ENCODE measurements at regions not wholly inside any gene's neighbourhood (a gene's known extent, or its start where the extent isn't known, plus 50 kb on each side); places are given as distances from the start of the nearest gene placed in this dataset.
A peak's percentile ranks its signal among the peaks of the same experiment; 100 is the strongest.
"Not testable (repeated sequence)": the region's sequence is repeated elsewhere in the genome, so short reads cannot be mapped to it uniquely, and the experiment has no call there.

- intact Hi-C loops (cut with DNase I), result no loop called here
- no peak for DNase-seq
- no peak for TF ChIP-seq CTCF (IDR thresholded peaks at IDR 0.05)
- H3K4me3 ChIP-seq, result no peak overlapping the region
- no peaks in the 10 kb centered on the region for H3K4me1 ChIP-seq
- no peak overlapping the region for H3K27ac ChIP-seq
- no peak overlapping the region for H3K9ac ChIP-seq (ENCODE audit: low read depth in 2 of 2, low read length in 2 of 2)
- H3K27me3 ChIP-seq, result no peaks in the 10 kb centered on the region
- H3K36me3 ChIP-seq, result no peaks in the 10 kb centered on the region
- no peaks in the 10 kb centered on the region for H3K9me3 ChIP-seq
These were observed 443.9 kb upstream of the MYT1L start for GRCh38 chr2:2775018-2775417.

- Histone ChIP-seq H3K9ac (ENCODE audit: low read depth in 2 of 2, low read length in 2 of 2) (no peak overlapping the region), H3K36me3 (no peaks in the 10 kb centered on the region), H3K4me3 (no peak overlapping the region), H3K27ac (no peak overlapping the region), H3K4me1 (no peaks in the 10 kb centered on the region), H3K27me3 (no peaks in the 10 kb centered on the region), H3K9me3 (no peaks in the 10 kb centered on the region)
- TF ChIP-seq CTCF (IDR thresholded peaks at IDR 0.05), result no peak
- no peak for DNase-seq
- intact Hi-C loops (cut with DNase I), result no loop called here
These were observed 442.6 kb upstream of the MYT1L start for GRCh38 chr2:2773692-2774091.

- DNase-seq; H3K9ac ChIP-seq (ENCODE audit: low read depth in 2 of 2, low read length in 2 of 2); H3K4me3 ChIP-seq; H3K27ac ChIP-seq; intact Hi-C loops (cut with DNase I); H3K4me1 ChIP-seq; H3K9me3 ChIP-seq; H3K27me3 ChIP-seq; H3K36me3 ChIP-seq: not testable (repeated sequence)
These were observed 442.0 kb upstream of the MYT1L start for GRCh38 chr2:2773080-2773479.

- intact Hi-C loops (cut with DNase I), result no loop called here
- Histone ChIP-seq H3K36me3 (no peaks in the 10 kb centered on the region), H3K27me3 (no peaks in the 10 kb centered on the region), H3K27ac (no peak overlapping the region), H3K9ac (ENCODE audit: low read depth in 2 of 2, low read length in 2 of 2) (no peak overlapping the region), H3K4me3 (no peak overlapping the region), H3K4me1 (no peaks in the 10 kb centered on the region), H3K9me3 (no peaks in the 10 kb centered on the region)
- DNase-seq, result no peak
- TF ChIP-seq CTCF (IDR thresholded peaks at IDR 0.05), result no peak
These were observed 440.8 kb upstream of the MYT1L start for GRCh38 chr2:2771721-2772411.

GRCh38 chr2:2769481-2770431, 438.7 kb upstream of the MYT1L start:
- DNase-seq, result peak; percentile 28
- TF ChIP-seq CTCF (IDR thresholded peaks at IDR 0.05), result no peak
- intact Hi-C loops (cut with DNase I), result no loop called here
- H3K9me3 ChIP-seq, result no peaks in the 10 kb centered on the region
- H3K4me1 ChIP-seq, result no peaks in the 10 kb centered on the region
- no peak overlapping the region for H3K4me3 ChIP-seq
- peak overlapping the region in 1 of 2 donors; percentile 24 for H3K9ac ChIP-seq (ENCODE audit: low read depth in 2 of 2, low read length in 2 of 2)
- H3K36me3 ChIP-seq, result no peaks in the 10 kb centered on the region
- H3K27ac ChIP-seq, result no peak overlapping the region
- H3K27me3 ChIP-seq, result no peaks in the 10 kb centered on the region

- Histone ChIP-seq H3K4me1 (no peaks in the 10 kb centered on the region), H3K9ac (ENCODE audit: low read depth in 2 of 2, low read length in 2 of 2) (no peak overlapping the region), H3K27ac (no peak overlapping the region), H3K4me3 (no peak overlapping the region), H3K27me3 (no peaks in the 10 kb centered on the region), H3K9me3 (no peaks in the 10 kb centered on the region), H3K36me3 (no peaks in the 10 kb centered on the region)
- TF ChIP-seq CTCF (IDR thresholded peaks at IDR 0.05), result no peak
- DNase-seq, result no peak
- intact Hi-C loops (cut with DNase I), result no loop called here
These were observed 437.4 kb upstream of the MYT1L start for GRCh38 chr2:2768476-2768875.

Data from colonic mucosa (tissue), 4 donors.